HCT116 (cell line): ENCODE measurements at regions not wholly inside any gene's neighbourhood (a gene's known extent, or its start where the extent isn't known, plus 50 kb on each side); places are given as distances from the start of the nearest gene placed in this dataset.

Experiments
- ATAC-seq: fragments of 200-7000 bp; cut with Tn5 transposase; 2 replicates; pipeline ENCODE4 v1.9.1; 2020; ENCODE audit warnings: mild to moderate bottlenecking, moderate library complexity
- BruUV-seq: library from RNA; stranded (reverse); fragments of 400-500 nt; replicated peaks from 2 replicates; lab custom pipeline; 2021; lab: Mats Ljungman, UMichigan
- CTCF ChIA-PET: fragments of 300-600 bp; sonication (Branson Sonifier 250); formaldehyde crosslinking; loops from one replicate; lab custom pipeline; 2021; ENCODE audit warnings: antibody characterized with exemption; lab: Charles Lee
- POLR2A ChIA-PET: fragments of 300-600, 350-600 bp; sonication (Branson Sonifier 250); formaldehyde crosslinking; loops from one replicate; lab custom pipeline; 2021; ENCODE audit warnings: antibody characterized with exemption; lab: Charles Lee
- RAD21 ChIA-PET, 2 experiments: fragments of 300-600 bp; sonication (Branson Sonifier 250); formaldehyde crosslinking; loops; one replicate each; lab custom pipeline; 2023; ENCODE audit warnings: low total read pairs in 2 of 2; ENCODE audit not compliant: uncharacterized antibody in 2 of 2, unreplicated experiment in 2 of 2, low non-redundant PET in 1 of 2; lab: Charles Lee
- DNase-seq: peaks from one replicate; pipeline ENCODE4 v3.0.0-alpha.2; 2010; ENCODE audit warnings: low read depth, low spot score
- H2AFZ ChIP-seq: fragments of 200-600 bp; shearing (Covaris generic), sonication (generic); 2 replicates; pipeline ENCODE4 v1.6.1; 2017; ENCODE audit warnings: low read depth, mixed run types, mixed read lengths, antibody characterized with exemption, low read length; ENCODE audit not compliant: poor library complexity, severe bottlenecking
- H3K27ac ChIP-seq: 2 replicates; pipeline ENCODE4 v1.5.1; 2012; ENCODE audit warnings: low read depth, low read length
- H3K27me3 ChIP-seq: fragments of 200-600 bp; sonication (generic); 2 replicates; pipeline ENCODE4 v1.6.1; 2016; ENCODE audit warnings: mixed run types, low read length, mixed read lengths; ENCODE audit not compliant: insufficient read depth
- H3K36me3 ChIP-seq, 2 experiments: fragments of 200-500 bp in 1 of 2; fragments of 200-600 bp in 1 of 2; sonication (Bioruptor generic) in 1 of 2; sonication (generic) in 1 of 2; 2 replicates each; pipeline versions ENCODE4 v1.5.1 to v1.6.1; 2014 to 2016; ENCODE audit warnings: low read length in 2 of 2, inconsistent platforms in 1 of 2, mixed read lengths in 1 of 2, mixed run types in 1 of 2; ENCODE audit not compliant: insufficient read depth in 2 of 2, control insufficient read depth in 1 of 2
- H3K4me1 ChIP-seq, 2 experiments: fragments of 200-600 bp in 1 of 2; sonication (generic) in 1 of 2; 2 replicates each; pipeline versions ENCODE4 v1.5.1 to v1.6.1; 2012 to 2017; ENCODE audit warnings: low read length in 2 of 2, inconsistent platforms in 1 of 2, mild to moderate bottlenecking in 1 of 2, mixed read lengths in 1 of 2, mixed run types in 1 of 2, moderate library complexity in 1 of 2; ENCODE audit not compliant: insufficient read depth in 2 of 2, control insufficient read depth in 1 of 2
- H3K4me2 ChIP-seq: fragments of 200-600 bp; sonication (generic); 2 replicates; pipeline ENCODE4 v1.6.1; 2017; ENCODE audit warnings: mixed run types, low read length, mixed read lengths
- H3K4me3 ChIP-seq, 2 experiments: fragments of 200-600 bp in 1 of 2; sonication (generic) in 1 of 2; replicated peaks in 1 of 2; 2 replicates each; pipeline ENCODE4 v1.5.1; 2011 to 2016; ENCODE audit warnings: low read length in 2 of 2, control low read depth in 1 of 2, low read depth in 1 of 2, mild to moderate bottlenecking in 1 of 2, mixed read lengths in 1 of 2, mixed run types in 1 of 2
- H3K79me2 ChIP-seq: fragments of 200-600 bp; sonication (generic); 2 replicates; pipeline ENCODE4 v1.6.1; 2017; ENCODE audit warnings: mild to moderate bottlenecking, mixed run types, low read length, moderate library complexity, mixed read lengths; ENCODE audit not compliant: insufficient read depth
- H3K9ac ChIP-seq: fragments of 200-600 bp; sonication (generic); 2 replicates; pipeline ENCODE4 v1.6.1; 2016; ENCODE audit warnings: low read length, mixed read lengths
- H3K9me2 ChIP-seq: fragments of 200-600 bp; sonication (generic), shearing (Covaris generic); 2 replicates; pipeline ENCODE4 v1.6.1; 2017; ENCODE audit warnings: mixed run types, mild to moderate bottlenecking, moderate library complexity; ENCODE audit not compliant: insufficient read depth
- H3K9me3 ChIP-seq, 2 experiments: fragments of 200-500 bp in 1 of 2; fragments of 200-600 bp in 1 of 2; sonication (Bioruptor generic) in 1 of 2; sonication (generic) in 1 of 2; 2 replicates each; pipeline ENCODE4 v1.6.1; 2014 to 2017; ENCODE audit warnings: low read length in 2 of 2, mixed read lengths in 2 of 2, inconsistent platforms in 1 of 2, low read depth in 1 of 2, mild to moderate bottlenecking in 1 of 2, mixed run types in 1 of 2, moderate library complexity in 1 of 2; ENCODE audit not compliant: control insufficient read depth in 1 of 2, insufficient read depth in 1 of 2
- H4K20me1 ChIP-seq: fragments of 200-600 bp; sonication (generic), shearing (Covaris generic); 2 replicates; pipeline ENCODE4 v1.6.1; 2017; ENCODE audit warnings: mixed run types, mild to moderate bottlenecking, moderate library complexity; ENCODE audit not compliant: insufficient read depth
- ELF1 ChIP-seq: IDR thresholded peaks from 2 replicates; pipeline ENCODE4 v1.6.1; 2012; ENCODE audit warnings: low read depth, borderline replicate concordance
- EZH2 ChIP-seq: fragments of 200-600 bp; sonication (generic); IDR thresholded peaks from 2 replicates; pipeline ENCODE4 v1.6.1; 2017; ENCODE audit warnings: antibody characterized with exemption, mixed run types
- JUND ChIP-seq: IDR thresholded peaks from 2 replicates; pipeline ENCODE4 v1.6.1; 2012
- SP1 ChIP-seq: IDR thresholded peaks from 2 replicates; pipeline ENCODE4 v1.6.1; 2012; ENCODE audit warnings: low read depth
- SRF ChIP-seq: IDR thresholded peaks from 2 replicates; pipeline ENCODE4 v1.6.1; 2012; ENCODE audit warnings: low read depth
- TCF7L2 ChIP-seq: IDR thresholded peaks from 2 replicates; pipeline ENCODE4 v1.7.0; 2011; ENCODE audit warnings: borderline replicate concordance, inconsistent platforms; ENCODE audit not compliant: insufficient read depth, insufficient read length; ENCODE audit errors: extremely low read depth
- ZFX ChIP-seq: fragments of 450-650 bp; IDR thresholded peaks from 2 replicates; pipeline ENCODE4 v1.6.1; 2017
- ZNF274 ChIP-seq: fragments of 200-500 bp; sonication (Bioruptor generic); IDR thresholded peaks from 2 replicates; pipeline ENCODE4 v1.6.1; 2014; ENCODE audit warnings: mild to moderate bottlenecking, low read depth, low read length, inconsistent platforms
- intact Hi-C: fragments of 100-400 bp; cut with micrococcal nuclease; formaldehyde crosslinking; loops from 2 replicates; pipeline ENCODE4 v1.10.0; 2022
- TF ChIP-seq, protein P1 (sequence below): IDR thresholded peaks from 2 replicates; pipeline ENCODE4 v1.6.1; 2012; ENCODE audit warnings: low read depth

DNA sequence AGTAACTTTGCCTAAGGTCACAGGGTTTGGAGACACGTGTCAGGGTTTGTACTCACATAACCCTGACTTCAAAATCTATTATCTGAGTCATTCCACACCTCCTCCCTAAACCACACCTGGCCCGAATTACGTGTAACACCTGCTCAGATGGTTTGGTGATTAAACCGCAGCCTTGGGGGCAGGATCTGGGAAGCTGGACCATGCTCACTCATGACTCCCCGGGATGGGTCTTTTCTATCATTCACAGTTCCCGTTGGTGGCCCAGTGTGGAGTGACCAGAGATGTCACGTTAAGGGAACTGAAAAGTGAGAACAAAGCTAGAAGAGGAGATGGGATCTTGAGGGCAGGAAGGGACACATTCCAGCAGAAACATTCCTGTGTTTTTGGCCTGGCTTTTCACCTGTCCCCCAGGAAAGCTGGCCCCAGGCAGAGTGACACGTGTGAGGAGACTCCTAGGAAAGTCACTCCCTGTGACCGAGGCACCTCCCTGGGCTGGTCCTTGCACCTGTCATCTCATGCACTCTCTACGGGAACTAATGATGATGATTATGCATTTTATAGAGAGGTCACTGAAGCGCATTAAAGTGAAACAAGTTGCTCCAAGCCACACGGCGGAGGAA lies 75.4 kb upstream of the POMGNT2 start (continued):
- TF ChIP-seq ZFX (no peak), TCF7L2 (no peak), SP1 (peak; percentile 77), ELF1 (no peak), SRF (no peak), EZH2 (no peak)

DNA sequence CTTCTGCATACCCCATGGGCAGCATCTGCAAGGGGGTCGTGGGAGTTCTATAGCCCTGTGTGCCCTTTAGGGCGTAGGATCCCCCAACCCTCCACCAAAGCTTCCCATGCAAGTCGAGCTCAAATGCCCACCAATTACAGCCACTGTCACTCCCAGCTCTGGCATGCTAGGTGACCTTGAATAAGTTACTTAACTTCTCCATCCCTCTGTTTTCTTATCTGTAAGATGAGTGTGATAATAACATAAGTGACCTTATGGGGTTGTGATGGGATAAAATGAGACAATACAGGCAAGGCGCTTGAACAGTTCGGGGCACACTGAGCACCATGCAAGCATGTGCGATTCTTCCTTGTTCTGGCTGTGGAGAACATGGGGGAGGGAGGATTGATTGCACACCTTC lies 74.8 kb upstream of the POMGNT2 start:
- POLR2A ChIA-PET, result no interaction called here
- intact Hi-C loops, result no loop called here
- no peaks in the 10 kb centered on the region for H3K9me3 ChIP-seq
- ATAC-seq (no peak), DNase-seq (no peak)
- H3K4me1 ChIP-seq, result peaks cover 4 to 46% of the 10 kb centered on the region in 2 experiments; a peak in 2 of 4 replicates
- CTCF ChIA-PET, result no interaction called here
- no peaks in the 10 kb centered on the region for H4K20me1 ChIP-seq
- no peaks in the 10 kb centered on the region for H3K9me2 ChIP-seq
- RAD21 ChIA-PET, result no interaction called here
- H3K36me3 ChIP-seq, result no peaks in the 10 kb centered on the region
- no peak overlapping the region for H2AFZ ChIP-seq
- no peak overlapping the region; the same call in 1 of the 2 replicates for H3K9ac ChIP-seq
- peak overlapping the region; percentile 57 for H3K4me2 ChIP-seq
- H3K27me3 ChIP-seq, result no peaks in the 10 kb centered on the region
- no peak overlapping the region for H3K4me3 ChIP-seq
- H3K79me2 ChIP-seq, result no peaks in the 10 kb centered on the region
- H3K27ac ChIP-seq, result no peak overlapping the region
- no peak for TF ChIP-seq TCF7L2
- no peak for TF ChIP-seq JUND
- TF ChIP-seq ZNF274, result no peak
- TF ChIP-seq, protein P1, sequence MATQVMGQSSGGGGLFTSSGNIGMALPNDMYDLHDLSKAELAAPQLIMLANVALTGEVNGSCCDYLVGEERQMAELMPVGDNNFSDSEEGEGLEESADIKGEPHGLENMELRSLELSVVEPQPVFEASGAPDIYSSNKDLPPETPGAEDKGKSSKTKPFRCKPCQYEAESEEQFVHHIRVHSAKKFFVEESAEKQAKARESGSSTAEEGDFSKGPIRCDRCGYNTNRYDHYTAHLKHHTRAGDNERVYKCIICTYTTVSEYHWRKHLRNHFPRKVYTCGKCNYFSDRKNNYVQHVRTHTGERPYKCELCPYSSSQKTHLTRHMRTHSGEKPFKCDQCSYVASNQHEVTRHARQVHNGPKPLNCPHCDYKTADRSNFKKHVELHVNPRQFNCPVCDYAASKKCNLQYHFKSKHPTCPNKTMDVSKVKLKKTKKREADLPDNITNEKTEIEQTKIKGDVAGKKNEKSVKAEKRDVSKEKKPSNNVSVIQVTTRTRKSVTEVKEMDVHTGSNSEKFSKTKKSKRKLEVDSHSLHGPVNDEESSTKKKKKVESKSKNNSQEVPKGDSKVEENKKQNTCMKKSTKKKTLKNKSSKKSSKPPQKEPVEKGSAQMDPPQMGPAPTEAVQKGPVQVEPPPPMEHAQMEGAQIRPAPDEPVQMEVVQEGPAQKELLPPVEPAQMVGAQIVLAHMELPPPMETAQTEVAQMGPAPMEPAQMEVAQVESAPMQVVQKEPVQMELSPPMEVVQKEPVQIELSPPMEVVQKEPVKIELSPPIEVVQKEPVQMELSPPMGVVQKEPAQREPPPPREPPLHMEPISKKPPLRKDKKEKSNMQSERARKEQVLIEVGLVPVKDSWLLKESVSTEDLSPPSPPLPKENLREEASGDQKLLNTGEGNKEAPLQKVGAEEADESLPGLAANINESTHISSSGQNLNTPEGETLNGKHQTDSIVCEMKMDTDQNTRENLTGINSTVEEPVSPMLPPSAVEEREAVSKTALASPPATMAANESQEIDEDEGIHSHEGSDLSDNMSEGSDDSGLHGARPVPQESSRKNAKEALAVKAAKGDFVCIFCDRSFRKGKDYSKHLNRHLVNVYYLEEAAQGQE, result no peak
- no TSS peak for BruUV-seq
